Lung (tissue), 11 donors: ENCODE measurements at regions not wholly inside any gene's neighbourhood (a gene's known extent, or its start where the extent isn't known, plus 50 kb on each side); places are given as distances from the start of the nearest gene placed in this dataset.

Experiments used
- ATAC-seq: fragments of 200-7000 bp; cut with Tn5 transposase; one replicate; pipeline ENCODE4 v1.9.1; 2020; ENCODE audit warnings: moderate number of reproducible peaks; ENCODE audit not compliant: insufficient read depth, low FRiP score
- DNase-seq, 3 donors: peaks; one replicate each; pipeline ENCODE4 v3.0.0-alpha.2; 2013 to 2017
- H3K27ac ChIP-seq, 2 donors: one replicate each; pipeline ENCODE4 v1.5.1; 2013; ENCODE audit warnings: mild to moderate bottlenecking in 2 of 2, moderate library complexity in 2 of 2, control low read depth in 1 of 2, inconsistent platforms in 1 of 2, low read depth in 1 of 2, low read length in 1 of 2
- H3K27me3 ChIP-seq, 3 donors: one replicate each; pipeline ENCODE4 v1.5.1; 2013; ENCODE audit warnings: low read length in 2 of 3; ENCODE audit not compliant: control insufficient read depth in 3 of 3, insufficient read depth in 3 of 3
- H3K36me3 ChIP-seq, 4 donors: one replicate each; pipeline ENCODE4 v1.5.1; 2013; ENCODE audit warnings: low read length in 4 of 4, mild to moderate bottlenecking in 1 of 4, moderate library complexity in 1 of 4; ENCODE audit not compliant: control insufficient read depth in 4 of 4, insufficient read depth in 4 of 4
- H3K4me1 ChIP-seq, 5 donors: one replicate each; pipeline ENCODE4 v1.5.1; 2013; ENCODE audit warnings: low read length in 5 of 5, mild to moderate bottlenecking in 2 of 5, moderate library complexity in 1 of 5; ENCODE audit not compliant: control insufficient read depth in 5 of 5, insufficient read depth in 5 of 5
- H3K4me3 ChIP-seq: one replicate; pipeline ENCODE4 v1.5.1; 2013; ENCODE audit warnings: mild to moderate bottlenecking, control low read depth, moderate library complexity
- H3K9ac ChIP-seq, 2 donors: one replicate each; pipeline ENCODE4 v1.5.1; 2013; ENCODE audit warnings: low read length in 2 of 2, control low read depth in 1 of 2; ENCODE audit not compliant: insufficient read depth in 1 of 2
- H3K9me3 ChIP-seq, 4 donors: one replicate each; pipeline ENCODE4 v1.5.1; 2013; ENCODE audit warnings: low read length in 3 of 4, mild to moderate bottlenecking in 1 of 4, moderate library complexity in 1 of 4; ENCODE audit not compliant: control insufficient read depth in 4 of 4, insufficient read depth in 3 of 4
- CTCF ChIP-seq: IDR thresholded peaks from 2 replicates; pipeline ENCODE4 v1.5.1; 2012; ENCODE audit warnings: mild to moderate bottlenecking; ENCODE audit errors: control extremely low read depth, extremely low read depth
- WGBS, 2 donors: extraction: QIAGEN DNeasy Blood & Tissue Kit; methylation state at CpG; one replicate each; pipeline ENCODE4 v1.1.7; 2013; 5-methylcytosine and 5-hydroxymethylcytosine counted together
- donor health status: control.
- donor health status: control.
- donor health status: Bipolar disorder and iron deficiency.
- donor health status: healthy.
- donor health status: DM: yes; HTN: yes; CAD: no.

GRCh38 chr3:18747383-18747782, 322.2 kb upstream of the SATB1 start:
- WGBS, 2 donors: 47 to 61% methylated on average over 3 of the region's 3 CpGs
- H3K27me3 ChIP-seq: no peaks in the 10 kb centered on the region
- no peaks in the 10 kb centered on the region for H3K9me3 ChIP-seq

GRCh38 chr3:18745472-18745871, 320.3 kb upstream of the SATB1 start:
- no peak for TF ChIP-seq CTCF
- 38 to 61% methylated on average over 6 of the region's 6 CpGs for WGBS, 2 donors
- no peak overlapping the region for H3K4me3 ChIP-seq
- no peaks in the 10 kb centered on the region for H3K36me3 ChIP-seq
- H3K9ac ChIP-seq: no peak overlapping the region
- DNase-seq (no peak), ATAC-seq (peak; percentile 30)
- no peaks in the 10 kb centered on the region for H3K4me1 ChIP-seq
- H3K27ac ChIP-seq: no peak overlapping the region
- H3K27me3 ChIP-seq: no peaks in the 10 kb centered on the region
- no peaks in the 10 kb centered on the region for H3K9me3 ChIP-seq

More at GRCh38 chr3:18747383-18747782, 322.2 kb upstream of the SATB1 start:
- no peak overlapping the region for H3K27ac ChIP-seq
- H3K4me3 ChIP-seq: no peak overlapping the region
- TF ChIP-seq CTCF: no peak
- DNase-seq (no peak), ATAC-seq (no peak)
- H3K36me3 ChIP-seq: no peaks in the 10 kb centered on the region
- H3K4me1 ChIP-seq: no peaks in the 10 kb centered on the region
- no peak overlapping the region for H3K9ac ChIP-seq

- TF ChIP-seq CTCF: no peak
- H3K9me3 ChIP-seq: no peaks in the 10 kb centered on the region
- 79 to 84% methylated on average over 1 of the region's 1 CpG for WGBS, 2 donors
- H3K27ac ChIP-seq: no peak overlapping the region
- no peaks in the 10 kb centered on the region for H3K27me3 ChIP-seq
- no peak overlapping the region for H3K4me3 ChIP-seq
- ATAC-seq: no peak
- no peaks in the 10 kb centered on the region for H3K4me1 ChIP-seq
- no peaks in the 10 kb centered on the region for H3K36me3 ChIP-seq
- no peak for DNase-seq
- no peak overlapping the region for H3K9ac ChIP-seq
These were observed 319.3 kb upstream of the SATB1 start for GRCh38 chr3:18744472-18744871.

GRCh38 chr3:18743761-18744160, 318.6 kb upstream of the SATB1 start:
- WGBS, 2 donors: 69 to 75% methylated on average over 2 of the region's 2 CpGs
- DNase-seq (no peak), ATAC-seq (no peak)
- Histone ChIP-seq H3K4me1 (no peaks in the 10 kb centered on the region), H3K9ac (no peak overlapping the region), H3K4me3 (no peak overlapping the region), H3K27ac (no peak overlapping the region), H3K27me3 (no peaks in the 10 kb centered on the region), H3K36me3 (no peaks in the 10 kb centered on the region), H3K9me3 (no peaks in the 10 kb centered on the region)
- TF ChIP-seq CTCF: no peak
